ENCODE measurements at regions not wholly inside any gene's neighbourhood (a gene's known extent, or its start where the extent isn't known, plus 50 kb on each side); places are given as distances from the start of the nearest gene placed in this dataset.

DNA sequence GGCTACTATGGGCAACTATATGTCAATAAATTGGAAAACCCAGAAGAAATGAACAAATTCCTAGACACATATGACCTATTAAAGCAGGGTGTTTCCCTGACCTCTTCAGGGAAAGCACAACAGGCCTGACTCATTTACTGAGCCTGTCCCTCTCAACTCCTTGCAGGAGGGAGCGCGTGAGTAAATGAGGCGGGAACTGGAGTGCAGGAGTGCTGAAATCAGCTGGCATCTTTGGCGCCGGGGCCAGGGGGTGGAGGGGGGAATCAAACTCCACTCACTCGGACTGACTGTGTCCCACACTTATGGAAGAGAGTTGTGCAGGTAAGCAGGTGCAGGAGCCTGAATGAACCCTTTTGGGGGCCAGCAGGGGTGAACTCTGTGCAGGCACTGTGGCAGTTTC lies 671.2 kb upstream of the PTCHD4 start:
- FAIRE-seq (no peak), DNase-seq (ENCODE audit: insufficient read length) (no peak)
- no peak for TF ChIP-seq POLR2A (IDR thresholded peaks at IDR 0.05; ENCODE audit: low read depth, low read length)
- TF ChIP-seq TAF1 (IDR thresholded peaks at IDR 0.05; ENCODE audit: borderline replicate concordance, low read depth, low read length), result no peak
- no peak for TF ChIP-seq POLR2AphosphoS5 (IDR thresholded peaks at IDR 0.05; ENCODE audit: low read depth, low read length)

GRCh38 chr6:48777411-48777810 lies 666.4 kb upstream of the PTCHD4 start:
- no peak for TF ChIP-seq POLR2AphosphoS5 (IDR thresholded peaks at IDR 0.05; ENCODE audit: low read depth, low read length)
- no peak for TF ChIP-seq TAF1 (IDR thresholded peaks at IDR 0.05; ENCODE audit: borderline replicate concordance, low read depth, low read length)
- TF ChIP-seq POLR2A (IDR thresholded peaks at IDR 0.05; ENCODE audit: low read depth, low read length), result no peak
- FAIRE-seq (no peak), DNase-seq (ENCODE audit: insufficient read length) (no peak)

DNA sequence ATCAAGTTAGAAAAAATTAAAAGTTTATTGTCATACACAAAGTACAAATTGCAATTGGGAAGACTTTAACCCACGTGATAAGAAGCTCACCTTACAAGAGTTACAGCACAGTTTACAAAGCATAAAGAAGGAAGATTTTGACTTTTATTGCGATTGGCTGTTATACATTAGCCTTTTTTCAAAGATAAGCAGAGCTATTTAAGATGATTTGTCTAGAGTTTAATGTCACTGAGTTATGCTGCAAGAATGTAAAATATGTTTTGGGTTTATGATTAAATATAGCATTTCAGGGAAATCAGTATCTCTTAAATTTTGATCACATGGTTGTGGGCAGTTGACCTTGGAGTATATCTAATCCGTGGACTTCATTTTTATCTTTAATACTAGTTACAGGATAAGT lies 664.2 kb upstream of the PTCHD4 start:
- FAIRE-seq (no peak), DNase-seq (ENCODE audit: insufficient read length) (no peak)
- TF ChIP-seq POLR2AphosphoS5 (IDR thresholded peaks at IDR 0.05; ENCODE audit: low read depth, low read length), result no peak
- TF ChIP-seq TAF1 (IDR thresholded peaks at IDR 0.05; ENCODE audit: borderline replicate concordance, low read depth, low read length), result no peak
- TF ChIP-seq POLR2A (IDR thresholded peaks at IDR 0.05; ENCODE audit: low read depth, low read length), result no peak

DNA sequence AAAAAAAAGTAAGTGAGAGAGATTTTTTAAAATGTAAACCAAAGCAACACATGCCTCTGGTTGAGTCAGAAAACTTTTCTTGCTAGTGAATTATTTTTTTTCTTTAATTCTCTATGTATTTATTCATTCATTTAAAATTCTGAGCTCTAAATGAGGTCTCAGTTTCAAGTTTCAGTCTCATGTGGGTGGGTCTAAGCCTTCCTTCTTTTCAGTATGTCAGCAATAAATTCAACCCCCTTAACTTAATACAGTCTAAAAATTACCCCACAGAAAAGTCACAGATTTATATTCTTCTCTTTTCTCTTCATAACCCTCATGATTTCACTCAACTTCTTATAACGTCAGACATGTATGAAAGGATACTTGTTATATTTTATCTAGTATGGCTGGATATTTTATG lies 663.3 kb upstream of the PTCHD4 start:
- DNase-seq (ENCODE audit: insufficient read length) (no peak), FAIRE-seq (no peak)
- TF ChIP-seq POLR2A (IDR thresholded peaks at IDR 0.05; ENCODE audit: low read depth, low read length) (no peak), POLR2AphosphoS5 (IDR thresholded peaks at IDR 0.05; ENCODE audit: low read depth, low read length) (no peak), TAF1 (IDR thresholded peaks at IDR 0.05; ENCODE audit: borderline replicate concordance, low read depth, low read length) (no peak)

DNA sequence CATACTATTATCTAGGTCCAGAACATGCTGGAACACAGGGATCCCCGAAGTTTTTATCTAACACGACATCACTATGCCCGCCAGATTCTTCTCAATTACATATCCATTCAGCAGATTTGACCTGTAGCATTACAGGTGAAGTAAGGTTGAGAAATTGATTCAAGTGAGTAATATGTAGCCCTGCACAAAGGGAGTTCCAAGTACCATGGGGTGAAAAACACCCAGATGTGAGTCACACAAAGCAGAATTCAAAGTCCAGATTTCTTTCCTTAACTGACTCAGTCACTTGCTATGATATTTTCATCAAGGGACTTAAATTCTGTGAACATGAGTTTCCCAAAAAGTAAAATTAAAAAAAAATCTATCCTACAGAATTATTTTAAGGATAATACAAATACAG lies 655.4 kb upstream of the PTCHD4 start:
- no peak for FAIRE-seq
- TF ChIP-seq POLR2A (IDR thresholded peaks at IDR 0.05; ENCODE audit: low read depth, low read length), result no peak
- DNase-seq (ENCODE audit: insufficient read length), result no peak

GRCh38 chr6:48765352-48765961 lies 654.5 kb upstream of the PTCHD4 start:
- DNase-seq (ENCODE audit: insufficient read length), result no peak
- TF ChIP-seq POLR2A (IDR thresholded peaks at IDR 0.05; ENCODE audit: low read depth, low read length), result no peak
- no peak for TF ChIP-seq TAF1 (IDR thresholded peaks at IDR 0.05; ENCODE audit: borderline replicate concordance, low read depth, low read length)
- TF ChIP-seq POLR2AphosphoS5 (IDR thresholded peaks at IDR 0.05; ENCODE audit: low read depth, low read length), result no peak
- FAIRE-seq, result no peak

DNA sequence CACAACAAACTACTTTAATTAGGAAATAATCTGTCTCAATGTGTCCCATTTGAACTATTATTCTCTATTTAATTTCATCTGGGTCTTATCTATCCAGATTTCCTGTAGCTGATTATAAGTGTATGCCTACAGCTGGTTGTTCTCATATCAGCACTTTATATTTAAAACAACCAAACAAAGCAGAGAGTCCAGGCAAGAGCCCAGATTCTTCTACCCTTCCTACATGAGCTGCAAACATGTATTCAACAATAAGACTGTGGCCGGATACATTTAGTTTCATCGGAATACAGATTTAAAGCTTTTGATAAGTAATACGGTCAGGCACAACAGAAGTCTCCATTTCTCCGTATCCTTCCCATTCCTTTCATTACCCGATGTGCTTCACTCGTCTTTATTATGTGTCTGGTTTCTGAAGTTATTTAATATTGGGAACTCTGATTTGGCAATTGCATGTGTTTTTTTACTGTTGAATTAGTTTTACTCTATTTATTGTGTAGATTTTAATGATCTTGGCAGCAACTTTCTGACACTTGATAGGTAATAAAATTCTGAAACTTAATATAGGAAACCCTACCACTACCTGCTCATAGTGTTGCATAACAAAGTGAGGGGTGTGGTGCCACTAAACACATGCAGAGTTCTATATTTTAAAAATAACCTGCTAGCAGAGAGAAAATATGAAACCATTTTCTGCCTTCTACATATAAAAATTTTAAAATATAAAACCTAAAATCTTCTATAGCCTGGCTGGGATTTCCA lies 653.5 kb upstream of the PTCHD4 start:
- DNase-seq (ENCODE audit: insufficient read length), result no peak
- FAIRE-seq, result no peak
- TF ChIP-seq POLR2AphosphoS5 (IDR thresholded peaks at IDR 0.05; ENCODE audit: low read depth, low read length) (no peak), POLR2A (IDR thresholded peaks at IDR 0.05; ENCODE audit: low read depth, low read length) (no peak), TAF1 (IDR thresholded peaks at IDR 0.05; ENCODE audit: borderline replicate concordance, low read depth, low read length) (no peak)

DNA sequence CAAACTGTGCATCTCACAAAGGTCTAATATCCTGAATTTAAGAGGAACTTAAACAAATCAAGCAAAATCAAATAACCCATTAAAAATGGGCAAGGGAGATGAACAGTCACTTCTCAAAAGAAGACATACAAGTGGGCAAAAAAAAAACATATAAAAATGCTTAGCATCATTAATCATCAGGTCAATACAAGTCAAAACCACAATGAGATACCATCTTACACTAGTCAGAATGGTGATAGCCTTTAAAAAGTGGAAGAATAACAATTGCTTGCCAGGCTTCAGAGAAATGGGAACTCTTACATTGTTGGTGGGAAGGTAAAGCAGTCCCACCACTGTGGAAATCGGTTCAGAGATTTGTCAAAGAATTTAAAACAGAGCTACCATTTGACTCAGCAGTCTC lies 646.7 kb upstream of the PTCHD4 start:
- TF ChIP-seq POLR2AphosphoS5 (IDR thresholded peaks at IDR 0.05; ENCODE audit: low read depth, low read length) (no peak), TAF1 (IDR thresholded peaks at IDR 0.05; ENCODE audit: borderline replicate concordance, low read depth, low read length) (no peak), POLR2A (IDR thresholded peaks at IDR 0.05; ENCODE audit: low read depth, low read length) (no peak)
- DNase-seq (ENCODE audit: insufficient read length), result no peak
- FAIRE-seq, result no peak

DNA sequence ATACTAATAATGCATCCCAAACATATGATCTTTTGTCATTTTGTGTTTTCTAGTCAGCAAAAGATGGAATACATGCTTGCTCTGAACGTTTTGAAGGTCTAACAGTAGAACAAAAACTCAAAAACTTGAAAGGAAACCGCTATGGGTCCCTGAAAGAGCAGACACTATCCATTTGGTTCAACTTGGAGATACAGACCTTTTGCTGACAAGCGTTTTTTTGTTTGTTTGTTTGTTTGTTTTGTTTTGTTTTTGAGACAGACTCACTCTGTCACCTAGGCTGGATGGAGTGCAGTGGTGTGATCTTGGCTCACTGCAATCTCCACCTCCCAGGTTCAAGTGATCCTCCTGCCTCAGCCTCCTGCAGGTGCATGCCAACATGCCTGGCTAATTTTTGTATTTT lies 644.3 kb upstream of the PTCHD4 start:
- no peak for DNase-seq (ENCODE audit: insufficient read length)
- TF ChIP-seq TAF1 (IDR thresholded peaks at IDR 0.05; ENCODE audit: borderline replicate concordance, low read depth, low read length), result no peak
- no peak for TF ChIP-seq POLR2A (IDR thresholded peaks at IDR 0.05; ENCODE audit: low read depth, low read length)
- no peak for TF ChIP-seq POLR2AphosphoS5 (IDR thresholded peaks at IDR 0.05; ENCODE audit: low read depth, low read length)
- no peak for FAIRE-seq

GRCh38 chr6:48754641-48755040 lies 643.6 kb upstream of the PTCHD4 start:
- no peak for TF ChIP-seq POLR2A (IDR thresholded peaks at IDR 0.05; ENCODE audit: low read depth, low read length)
- no peak for DNase-seq (ENCODE audit: insufficient read length)
- no peak for FAIRE-seq

GRCh38 chr6:48750861-48751260 lies 639.9 kb upstream of the PTCHD4 start:
- no peak for TF ChIP-seq POLR2AphosphoS5 (IDR thresholded peaks at IDR 0.05; ENCODE audit: low read depth, low read length)
- no peak for TF ChIP-seq POLR2A (IDR thresholded peaks at IDR 0.05; ENCODE audit: low read depth, low read length)
- no peak for TF ChIP-seq TAF1 (IDR thresholded peaks at IDR 0.05; ENCODE audit: borderline replicate concordance, low read depth, low read length)
- no peak for FAIRE-seq

GRCh38 chr6:48747471-48747870 lies 636.5 kb upstream of the PTCHD4 start:
- no peak for TF ChIP-seq TAF1 (IDR thresholded peaks at IDR 0.05; ENCODE audit: borderline replicate concordance, low read depth, low read length)
- DNase-seq (ENCODE audit: insufficient read length) (no peak), FAIRE-seq (no peak)

More at GRCh38 chr6:48750861-48751260, 639.9 kb upstream of the PTCHD4 start:
- DNase-seq (ENCODE audit: insufficient read length), result no peak
